Muscle layer of colon (tissue), 2 donors: ENCODE measurements at regions not wholly inside any gene's neighbourhood (a gene's known extent, or its start where the extent isn't known, plus 50 kb on each side); places are given as distances from the start of the nearest gene placed in this dataset.
"Not testable (repeated sequence)": the region's sequence is repeated elsewhere in the genome, so short reads cannot be mapped to it uniquely, and the experiment has no call there.

ENCODE experiments used
- H3K27ac ChIP-seq: one replicate; pipeline ENCODE4 v1.7.0; 2013; ENCODE audit warnings: low read depth, mild to moderate bottlenecking, low read length, moderate library complexity
- H3K27me3 ChIP-seq, 2 donors: one replicate each; pipeline ENCODE4 v1.7.0; 2013; ENCODE audit warnings: low read length in 2 of 2, mild to moderate bottlenecking in 2 of 2; ENCODE audit not compliant: insufficient read depth in 2 of 2, control insufficient read depth in 1 of 2
- H3K36me3 ChIP-seq: one replicate; pipeline ENCODE4 v1.7.0; 2013; ENCODE audit warnings: mild to moderate bottlenecking, low read length; ENCODE audit not compliant: insufficient read depth
- H3K4me1 ChIP-seq: one replicate; pipeline ENCODE4 v1.7.0; 2013; ENCODE audit warnings: mild to moderate bottlenecking, low read length; ENCODE audit not compliant: insufficient read depth
- H3K4me3 ChIP-seq, 2 donors: one replicate each; pipeline ENCODE4 v1.7.0; 2013; ENCODE audit warnings: low read length in 2 of 2, low read depth in 1 of 2, mild to moderate bottlenecking in 1 of 2, moderate library complexity in 1 of 2
- H3K9ac ChIP-seq: one replicate; pipeline ENCODE4 v1.7.0; 2013; ENCODE audit warnings: low read length
- H3K9me3 ChIP-seq: one replicate; pipeline ENCODE4 v1.7.0; 2013; ENCODE audit warnings: mild to moderate bottlenecking, low read length
- donor health status: abdominal sarcoma.
- donor health status: Adenocarcinoma of cecum.

- no peak overlapping the region for H3K4me3 ChIP-seq
Measured at GRCh38 chr2:145751629-145752028, 1231.7 kb upstream of the ZEB2 start.

DNA sequence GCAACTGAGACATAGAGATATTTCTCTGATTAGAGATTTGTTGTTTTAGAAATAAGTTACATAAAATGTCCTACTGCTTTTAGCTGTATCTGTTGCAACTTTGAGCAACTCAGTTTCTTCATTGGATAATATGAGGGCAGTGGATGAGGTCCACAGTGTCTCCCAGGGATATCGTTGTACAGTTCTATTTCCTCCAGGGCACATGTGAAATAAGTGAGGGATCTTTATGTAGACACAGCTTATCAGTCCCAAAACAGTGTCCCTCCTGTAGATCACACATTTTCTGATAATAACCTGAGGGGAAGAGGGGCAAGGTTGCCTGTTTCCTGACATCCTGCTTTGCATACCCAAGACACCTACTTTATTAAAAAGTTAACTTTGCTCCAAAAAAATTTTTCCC, 1231.2 kb upstream of the ZEB2 start:
- Histone ChIP-seq H3K9ac (no peak overlapping the region), H3K4me3 (no peak overlapping the region), H3K36me3 (no peaks in the 10 kb centered on the region), H3K9me3 (no peaks in the 10 kb centered on the region), H3K4me1 (peaks cover 4% of the 10 kb centered on the region), H3K27ac (no peak overlapping the region), H3K27me3 (no peaks in the 10 kb centered on the region)

More at GRCh38 chr2:145751629-145752028, 1231.7 kb upstream of the ZEB2 start:
- Histone ChIP-seq H3K27me3 (no peaks in the 10 kb centered on the region), H3K4me1 (peaks cover 4% of the 10 kb centered on the region), H3K9ac (no peak overlapping the region), H3K27ac (no peak overlapping the region), H3K9me3 (no peaks in the 10 kb centered on the region), H3K36me3 (no peaks in the 10 kb centered on the region)

DNA sequence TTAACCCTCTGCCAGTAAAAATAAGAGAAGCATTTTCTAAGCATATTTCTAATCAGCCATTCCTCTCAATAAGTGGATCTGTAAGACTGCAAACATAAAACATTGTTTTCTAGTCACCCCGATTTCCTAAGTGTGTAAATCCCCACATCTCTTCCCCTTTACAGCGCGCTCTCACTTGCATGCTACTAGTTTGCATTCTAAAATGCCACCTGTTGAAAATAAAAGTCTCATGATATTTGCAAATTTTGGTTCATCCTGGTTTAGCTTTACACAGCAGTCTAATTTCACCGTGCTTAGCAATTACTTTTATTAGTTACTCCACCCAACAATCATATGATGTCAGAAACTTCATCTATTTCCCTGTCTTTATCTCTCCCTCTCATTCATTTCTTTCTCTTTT, 1230.7 kb upstream of the ZEB2 start:
- Histone ChIP-seq H3K4me3 (no peak overlapping the region), H3K9me3 (no peaks in the 10 kb centered on the region), H3K27ac (no peak overlapping the region), H3K36me3 (no peaks in the 10 kb centered on the region), H3K4me1 (peaks cover 4% of the 10 kb centered on the region), H3K9ac (no peak overlapping the region), H3K27me3 (no peaks in the 10 kb centered on the region)

DNA sequence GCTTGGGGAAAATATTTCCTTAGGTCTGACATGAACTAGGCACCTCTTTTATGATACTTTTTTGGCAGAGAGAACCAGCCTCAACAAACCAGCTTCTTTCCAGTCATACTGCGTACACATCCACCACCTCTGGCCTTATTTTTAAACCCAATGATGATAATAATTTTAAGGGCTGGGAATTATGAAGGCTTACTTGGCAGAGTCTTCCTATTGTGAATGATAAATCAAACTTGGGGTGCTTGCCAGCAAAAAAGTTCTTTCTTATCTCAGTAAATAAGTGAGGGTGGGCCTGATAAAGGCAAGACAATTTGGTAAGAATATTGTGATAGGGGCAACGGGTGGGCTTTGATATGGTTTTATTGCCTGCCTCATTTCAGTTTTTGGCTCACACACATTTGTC, 1230.2 kb upstream of the ZEB2 start:
- no peaks in the 10 kb centered on the region for H3K36me3 ChIP-seq
- peaks cover 4% of the 10 kb centered on the region for H3K4me1 ChIP-seq
- no peaks in the 10 kb centered on the region for H3K27me3 ChIP-seq
- H3K27ac ChIP-seq: no peak overlapping the region
- no peak overlapping the region for H3K9ac ChIP-seq
- H3K4me3 ChIP-seq: no peak overlapping the region
- H3K9me3 ChIP-seq: no peaks in the 10 kb centered on the region

GRCh38 chr2:145749556-145749955, 1229.6 kb upstream of the ZEB2 start:
- H3K27me3 ChIP-seq: no peaks in the 10 kb centered on the region
- H3K36me3 ChIP-seq: no peaks in the 10 kb centered on the region
- H3K4me1 ChIP-seq: peaks cover 4% of the 10 kb centered on the region
- no peak overlapping the region for H3K9ac ChIP-seq
- no peak overlapping the region for H3K27ac ChIP-seq
- no peak overlapping the region for H3K4me3 ChIP-seq
- no peaks in the 10 kb centered on the region for H3K9me3 ChIP-seq

- H3K27me3 ChIP-seq: no peaks in the 10 kb centered on the region
- H3K4me1 ChIP-seq: peaks cover 4% of the 10 kb centered on the region
- no peaks in the 10 kb centered on the region for H3K9me3 ChIP-seq
- no peaks in the 10 kb centered on the region for H3K36me3 ChIP-seq
- H3K4me3 ChIP-seq: no peak overlapping the region
- H3K9ac ChIP-seq: no peak overlapping the region
- no peak overlapping the region for H3K27ac ChIP-seq
Measured at GRCh38 chr2:145748927-145749326, 1229.0 kb upstream of the ZEB2 start.

DNA sequence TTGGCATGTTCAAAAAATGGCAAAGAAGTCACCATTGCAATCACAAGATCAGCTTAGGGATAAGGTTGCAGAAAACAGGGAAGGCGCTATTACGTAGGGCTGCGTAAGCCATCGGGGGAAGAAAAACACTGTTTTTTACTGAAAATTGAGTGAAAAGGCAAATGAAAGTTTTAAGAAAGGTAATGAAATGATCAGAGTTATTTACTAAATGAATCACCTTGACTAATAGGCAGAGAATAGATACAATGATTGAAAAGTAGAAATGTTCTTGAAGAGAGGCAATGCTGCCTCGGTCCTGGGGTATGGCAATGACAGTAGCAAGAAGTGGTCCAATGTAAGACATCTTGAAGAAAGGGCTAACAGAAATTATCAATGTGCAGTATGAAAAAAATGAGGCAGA, 1227.8 kb upstream of the ZEB2 start:
- Histone ChIP-seq H3K27ac (no peak overlapping the region), H3K9ac (no peak overlapping the region), H3K4me3 (no peak overlapping the region), H3K27me3 (no peaks in the 10 kb centered on the region), H3K36me3 (no peaks in the 10 kb centered on the region), H3K4me1 (peaks cover 4% of the 10 kb centered on the region), H3K9me3 (no peaks in the 10 kb centered on the region)

DNA sequence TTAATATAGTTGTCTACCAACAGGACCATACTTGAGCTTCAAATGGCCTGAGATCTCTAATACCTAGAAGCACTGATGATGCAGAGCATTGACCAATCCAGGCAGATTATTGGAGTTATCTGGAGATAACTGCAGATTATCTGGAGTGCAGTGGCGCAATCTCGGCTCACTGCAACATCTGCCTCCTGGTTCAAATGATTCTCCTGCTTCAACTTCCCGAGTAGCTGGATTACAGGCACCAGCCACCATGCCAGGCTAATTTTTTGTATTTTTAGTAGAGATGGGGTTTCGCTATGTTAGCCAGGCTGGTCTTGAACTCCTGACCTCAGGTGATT, 1225.4 kb upstream of the ZEB2 start:
- H3K4me3 ChIP-seq, H3K27me3 ChIP-seq, H3K4me1 ChIP-seq, H3K9me3 ChIP-seq, H3K36me3 ChIP-seq, H3K27ac ChIP-seq, H3K9ac ChIP-seq: not testable (repeated sequence)

GRCh38 chr2:145744541-145745386, 1224.8 kb upstream of the ZEB2 start:
- H3K27me3 ChIP-seq: no peaks in the 10 kb centered on the region
- no peak overlapping the region for H3K27ac ChIP-seq
- no peaks in the 10 kb centered on the region for H3K9me3 ChIP-seq
- H3K36me3 ChIP-seq: no peaks in the 10 kb centered on the region
- H3K9ac ChIP-seq: no peak overlapping the region
- no peak overlapping the region for H3K4me3 ChIP-seq
- no peaks in the 10 kb centered on the region for H3K4me1 ChIP-seq

GRCh38 chr2:145743011-145743410, 1223.1 kb upstream of the ZEB2 start:
- Histone ChIP-seq H3K27me3 (no peaks in the 10 kb centered on the region), H3K9ac (no peak overlapping the region), H3K9me3 (no peaks in the 10 kb centered on the region), H3K27ac (no peak overlapping the region), H3K4me1 (no peaks in the 10 kb centered on the region), H3K4me3 (no peak overlapping the region), H3K36me3 (no peaks in the 10 kb centered on the region)

- Histone ChIP-seq H3K36me3 (no peaks in the 10 kb centered on the region), H3K27ac (no peak overlapping the region), H3K9me3 (no peaks in the 10 kb centered on the region), H3K4me3 (no peak overlapping the region), H3K4me1 (no peaks in the 10 kb centered on the region), H3K27me3 (no peaks in the 10 kb centered on the region), H3K9ac (no peak overlapping the region)
Measured at GRCh38 chr2:145741636-145742035, 1221.7 kb upstream of the ZEB2 start.

GRCh38 chr2:145741181-145741580, 1221.3 kb upstream of the ZEB2 start:
- H3K27me3 ChIP-seq: no peaks in the 10 kb centered on the region
- H3K9me3 ChIP-seq: no peaks in the 10 kb centered on the region
- H3K36me3 ChIP-seq: no peaks in the 10 kb centered on the region
- no peaks in the 10 kb centered on the region for H3K4me1 ChIP-seq
- H3K9ac ChIP-seq: no peak overlapping the region
- no peak overlapping the region for H3K4me3 ChIP-seq
- H3K27ac ChIP-seq: no peak overlapping the region
